Colon (tissue), 2 donors: ENCODE measurements at regions not wholly inside any gene's neighbourhood (a gene's known extent, or its start where the extent isn't known, plus 50 kb on each side); places are given as distances from the start of the nearest gene placed in this dataset.

Experiments
- FAIRE-seq: peaks from 2 replicates; lab custom pipeline; 2012; peaks lifted over from hg19 to GRCh38; lab: Jason Lieb, UNC
- donor health status: control.
- donor health status: control.

DNA sequence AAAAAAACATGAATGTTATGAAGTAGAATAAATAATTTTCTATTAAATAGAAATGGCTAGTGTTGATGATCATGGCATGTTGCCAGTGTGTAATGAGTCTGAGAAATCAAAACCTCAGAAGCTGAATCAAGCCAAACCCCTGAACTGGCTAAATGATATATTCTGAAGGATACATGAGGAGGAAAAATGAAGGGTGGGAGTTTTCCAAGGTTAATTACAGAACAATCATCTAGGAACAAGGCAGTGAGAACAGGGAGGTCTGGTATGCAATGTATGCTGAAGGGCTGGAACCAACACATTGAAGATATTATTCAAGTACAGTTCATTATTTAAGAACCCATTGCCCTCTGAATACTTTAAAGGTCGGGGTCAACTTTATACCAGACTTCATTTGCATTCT is 309.1 kb upstream of the NRIP1 start:
- no peak for FAIRE-seq

DNA sequence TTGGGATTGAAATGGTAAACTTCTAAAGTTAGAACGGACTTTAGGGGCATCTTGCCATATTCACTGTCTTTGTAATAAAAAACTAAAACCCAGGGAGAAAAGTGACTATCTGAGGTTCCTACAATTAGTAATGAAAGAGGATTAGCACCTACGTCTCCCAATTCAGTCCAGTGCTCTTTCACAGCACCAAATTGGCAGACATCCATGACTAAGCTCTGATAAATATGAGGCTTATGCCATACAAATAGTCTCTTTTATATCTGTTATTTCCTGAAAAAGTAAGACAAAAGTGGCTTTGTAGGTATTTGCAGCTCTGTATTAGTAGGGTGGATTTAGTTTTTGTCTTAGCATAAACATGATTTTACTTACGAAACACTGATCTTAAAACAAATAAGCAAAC is 315.0 kb upstream of the NRIP1 start:
- no peak for FAIRE-seq

DNA sequence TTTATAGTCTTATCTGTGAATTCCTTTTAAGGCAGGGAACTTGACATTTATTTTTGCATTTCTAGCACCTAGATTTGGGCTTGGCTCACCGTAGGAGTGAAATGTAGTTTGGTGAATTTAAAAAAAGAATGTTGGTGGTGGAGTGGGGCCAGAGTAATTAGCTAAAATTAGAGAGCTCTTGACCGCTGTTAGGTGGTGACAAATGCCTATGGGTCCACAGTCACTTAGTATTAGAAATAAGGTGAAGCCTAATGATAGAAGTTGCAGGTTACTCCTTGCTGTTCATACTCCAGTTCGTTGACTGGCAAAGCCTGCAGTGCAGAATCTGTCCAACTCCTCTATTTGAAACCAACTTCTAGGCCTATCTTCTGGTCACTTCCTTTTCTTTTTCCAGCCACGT is 318.8 kb upstream of the NRIP1 start:
- FAIRE-seq: no peak

DNA sequence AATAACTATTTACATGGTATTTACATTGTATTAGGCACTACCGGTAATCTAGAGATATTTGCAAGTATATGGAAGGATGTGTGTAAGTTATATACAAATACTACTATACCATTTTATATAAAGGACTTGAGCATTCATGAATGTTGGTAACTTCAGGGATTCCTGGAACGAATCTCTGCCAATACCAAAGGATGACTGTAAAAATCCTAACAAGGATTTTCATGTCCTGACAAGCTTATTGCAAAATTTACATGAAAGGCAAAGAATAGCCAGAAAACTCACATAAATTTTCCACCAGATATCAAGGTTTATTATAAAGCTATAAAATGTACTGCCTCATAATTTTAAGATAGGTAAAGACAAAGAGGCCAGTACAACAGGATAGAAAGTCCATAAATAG is 325.2 kb upstream of the NRIP1 start:
- FAIRE-seq: no peak

- FAIRE-seq: no peak
Observed at GRCh38 chr21:15397258-15397657, 332.5 kb upstream of the NRIP1 start.

- no peak for FAIRE-seq
Observed at GRCh38 chr21:15400905-15401304, 328.9 kb upstream of the USP25 start.

- FAIRE-seq: no peak
Observed at GRCh38 chr21:15401331-15401730, 328.5 kb upstream of the USP25 start.

DNA sequence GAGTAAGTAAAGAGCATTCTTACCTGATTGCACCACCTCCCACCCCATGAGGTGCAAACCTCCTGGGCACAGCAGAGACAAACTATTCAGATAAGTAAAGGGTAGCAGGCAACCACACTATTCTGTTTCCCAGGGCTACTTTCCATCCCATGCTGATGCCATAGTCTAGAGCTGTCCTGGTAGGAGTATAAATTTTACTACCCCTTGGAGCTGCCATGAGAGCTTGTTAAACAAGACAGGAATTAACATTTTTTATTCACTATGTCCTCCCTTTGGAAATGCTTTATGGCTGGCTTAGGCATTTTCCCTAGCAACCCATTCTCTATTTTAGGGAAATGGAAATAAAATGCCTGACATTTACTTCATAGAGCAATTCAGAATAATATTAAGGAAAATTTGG is 324.6 kb upstream of the USP25 start:
- FAIRE-seq: no peak

DNA sequence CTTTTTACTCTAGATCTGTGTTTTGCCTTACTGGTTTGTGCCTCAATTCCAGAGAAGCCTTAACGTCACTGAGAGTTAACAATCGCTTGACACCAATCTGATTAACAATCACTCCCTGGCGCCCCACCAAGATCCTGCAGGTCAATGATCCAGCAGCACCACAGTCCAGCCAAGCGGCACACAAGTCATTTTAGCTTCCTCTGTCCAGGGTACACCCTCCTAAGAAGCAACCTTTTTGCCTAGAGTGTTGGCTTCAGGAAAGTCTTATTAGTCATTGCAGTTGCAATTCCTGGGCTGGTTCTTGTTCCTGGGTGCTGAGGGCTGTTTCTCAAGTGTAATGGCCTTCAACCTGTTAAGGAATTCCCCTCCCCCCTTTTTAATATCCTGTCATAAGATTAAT is 323.0 kb upstream of the USP25 start:
- FAIRE-seq: no peak

DNA sequence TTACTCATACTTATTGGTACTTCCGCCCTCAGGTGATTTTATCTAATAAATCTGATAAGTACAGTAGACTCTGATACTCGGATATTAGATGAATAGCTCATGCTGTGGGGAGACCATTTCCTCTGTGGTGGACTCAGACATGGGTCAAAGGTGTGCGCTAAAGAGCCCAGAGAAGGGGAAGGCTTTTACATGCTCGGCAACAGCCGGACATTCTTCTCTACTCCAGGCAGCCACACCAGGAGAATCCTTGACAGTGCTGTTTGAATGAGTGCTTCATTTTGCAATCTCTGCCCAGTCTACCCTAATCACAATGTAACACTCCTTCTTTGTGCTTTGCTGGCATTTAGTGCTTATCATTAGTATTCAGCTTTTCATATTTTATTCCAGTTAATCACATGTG is 322.2 kb upstream of the USP25 start:
- FAIRE-seq: no peak

DNA sequence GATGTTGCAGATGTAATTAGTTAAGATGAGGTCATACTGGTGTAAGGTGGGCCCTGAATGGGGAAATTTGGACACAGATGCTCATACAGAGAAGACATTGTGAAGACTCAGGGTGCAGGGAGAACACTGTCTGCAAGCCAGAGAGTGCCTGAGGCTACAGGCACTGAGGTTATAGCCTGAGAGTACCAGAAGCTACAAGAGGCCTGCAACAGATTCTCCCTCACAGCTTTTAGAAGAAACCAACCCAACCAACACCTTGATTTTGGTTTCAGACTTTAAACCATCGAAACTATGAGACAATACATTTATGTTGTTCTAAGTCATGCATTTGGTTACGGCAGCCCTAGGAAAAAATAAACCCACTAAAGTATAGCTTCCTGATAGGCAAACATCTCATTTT is 321.7 kb upstream of the USP25 start:
- no peak for FAIRE-seq

- no peak for FAIRE-seq
Observed at GRCh38 chr21:15409031-15409430, 320.8 kb upstream of the USP25 start.

GRCh38 chr21:15410853-15411252 is 318.9 kb upstream of the USP25 start:
- FAIRE-seq: no peak

DNA sequence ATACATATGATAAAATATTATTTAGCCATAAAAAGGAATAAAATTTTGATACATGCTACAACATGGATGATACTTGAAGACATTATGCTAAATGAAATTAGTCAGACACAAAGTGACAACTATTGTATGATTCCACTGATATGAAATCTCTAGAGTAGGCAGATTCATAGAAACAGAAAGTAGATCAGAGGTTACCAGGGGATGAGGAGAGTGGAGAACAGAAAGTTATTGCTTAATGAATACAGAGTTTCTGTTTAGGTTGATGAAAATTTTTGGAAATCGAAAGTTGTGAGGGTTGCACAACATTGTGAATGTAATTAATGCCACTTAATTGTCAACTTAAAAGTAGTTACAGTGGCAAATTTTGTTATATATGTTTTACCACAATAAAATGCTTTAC is 315.7 kb upstream of the USP25 start:
- no peak for FAIRE-seq

GRCh38 chr21:15415541-15416261 is 314.1 kb upstream of the USP25 start:
- no peak for FAIRE-seq

GRCh38 chr21:15421441-15421881 is 308.3 kb upstream of the USP25 start:
- FAIRE-seq: no peak

DNA sequence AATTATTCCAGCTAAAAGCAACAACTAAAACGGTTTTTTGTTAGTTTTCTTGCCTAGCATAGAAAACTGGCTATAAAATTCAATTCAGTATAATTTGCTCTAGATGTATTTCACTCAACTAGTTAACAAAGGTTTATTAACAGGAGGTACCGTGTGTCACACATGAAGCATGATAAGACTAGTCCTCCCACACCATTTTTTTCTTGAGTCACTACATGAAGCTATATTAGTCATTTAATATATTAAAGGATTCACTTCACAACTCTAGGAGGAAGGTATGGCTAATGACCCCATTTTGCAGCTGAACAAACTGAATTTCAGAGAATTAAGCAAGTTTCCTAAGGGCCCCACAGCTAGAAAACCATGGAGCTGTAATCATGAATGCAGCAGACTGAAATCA is 307.8 kb upstream of the USP25 start:
- FAIRE-seq: no peak

DNA sequence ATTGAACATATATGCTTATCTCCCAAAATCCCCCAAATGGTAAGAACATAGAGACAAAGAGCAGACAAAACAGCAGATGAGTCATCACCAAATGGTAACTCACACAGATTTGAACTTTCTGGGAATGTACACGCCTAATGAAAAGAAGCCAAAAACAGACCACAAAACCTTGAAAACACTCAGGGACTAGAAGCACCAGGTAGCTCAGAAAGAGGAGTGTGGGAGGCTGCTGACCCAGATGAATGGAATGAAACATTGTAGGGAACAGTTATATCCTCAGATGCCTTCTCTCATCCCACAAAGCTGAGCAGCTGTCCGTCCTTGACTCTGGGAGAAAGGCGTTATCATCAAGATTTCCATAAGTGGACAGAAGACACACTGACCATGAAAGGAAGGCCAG is 307.0 kb upstream of the USP25 start:
- FAIRE-seq: no peak

- no peak for FAIRE-seq
Observed at GRCh38 chr21:15423676-15424445, 305.9 kb upstream of the USP25 start.

DNA sequence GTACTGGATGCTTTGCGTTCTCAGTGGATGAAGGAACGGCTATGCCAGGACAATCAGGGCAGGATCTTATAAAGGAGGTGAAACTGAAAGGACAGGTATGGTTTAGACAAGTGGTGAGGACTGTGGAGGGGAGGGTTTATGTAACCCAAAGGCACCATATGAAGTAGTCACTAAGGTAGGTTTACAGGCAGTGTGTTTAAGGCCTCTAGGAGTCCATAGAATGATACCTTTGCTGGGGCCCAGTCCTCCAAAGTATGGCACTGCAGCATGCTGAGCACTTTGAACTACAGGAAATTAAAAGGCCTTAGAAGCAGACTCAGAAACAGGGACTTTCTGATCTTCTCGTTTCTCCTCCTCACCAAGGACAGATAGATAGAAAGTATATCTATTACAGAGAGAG is 304.7 kb upstream of the USP25 start:
- FAIRE-seq: no peak

GRCh38 chr21:15430023-15430422 is 299.8 kb upstream of the USP25 start:
- no peak for FAIRE-seq

DNA sequence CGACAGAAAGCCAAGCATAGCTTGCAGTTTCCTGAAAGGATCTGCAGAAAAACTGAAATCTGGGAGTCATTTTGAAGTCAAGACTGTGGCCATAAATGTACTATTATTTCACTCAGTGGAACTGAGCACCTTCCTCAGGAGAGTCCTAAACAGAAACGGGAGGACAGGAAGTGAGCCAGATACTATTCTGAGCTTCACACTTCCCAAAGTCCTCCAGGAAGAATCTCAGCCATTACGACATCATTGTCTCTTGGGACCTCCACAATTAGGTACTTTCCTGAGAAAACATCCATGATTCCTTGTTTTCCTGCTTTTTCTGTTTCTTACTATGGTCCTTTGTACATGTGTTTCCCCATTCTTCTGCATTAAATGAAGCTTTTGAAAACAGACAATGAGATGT is 299.2 kb upstream of the USP25 start:
- FAIRE-seq: no peak

DNA sequence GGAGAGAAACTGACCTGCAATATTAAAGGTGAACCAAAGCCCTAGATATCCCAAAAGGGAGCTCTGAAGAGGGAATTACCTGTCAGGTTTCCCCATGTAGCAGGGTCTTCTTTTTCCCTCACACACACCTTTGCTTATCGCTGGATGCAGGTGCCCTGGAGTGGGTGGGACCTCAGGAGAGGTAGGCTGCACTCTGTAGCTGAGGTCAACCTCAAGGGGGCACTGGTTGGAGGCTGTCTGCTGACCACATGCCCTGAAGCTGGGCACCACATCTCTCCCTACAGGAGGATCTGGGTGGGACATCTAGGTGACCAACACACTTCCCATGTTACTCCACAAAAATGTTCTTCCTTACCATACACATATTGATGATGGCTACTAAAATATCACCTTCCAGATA is 298.7 kb upstream of the USP25 start:
- no peak for FAIRE-seq

GRCh38 chr21:15433091-15433490 is 296.7 kb upstream of the USP25 start:
- FAIRE-seq: no peak
